ENCODE measurements at regions not wholly inside any gene's neighbourhood (a gene's known extent, or its start where the extent isn't known, plus 50 kb on each side); places are given as distances from the start of the nearest gene placed in this dataset.

GRCh38 chr5:165066751-165067385 is 1561.4 kb downstream of the MAT2B start:
- no peak for TF ChIP-seq EZH2 (IDR thresholded peaks at IDR 0.05)
- TF ChIP-seq POLR2AphosphoS5 (IDR thresholded peaks at IDR 0.05; ENCODE audit: borderline replicate concordance, low read depth, low read length): no peak
- no peak for TF ChIP-seq FOXP2 (optimal IDR thresholded peaks at IDR 0.05; ENCODE audit: control extremely low read depth, extremely low read length, insufficient read depth)
